Mammary epithelial cell (primary cell): ENCODE measurements at regions not wholly inside any gene's neighbourhood (a gene's known extent, or its start where the extent isn't known, plus 50 kb on each side); places are given as distances from the start of the nearest gene placed in this dataset.

Source experiments
- CTCF ChIP-seq, 2 donors: IDR thresholded peaks in 1 of 2; conservative IDR thresholded peaks in 1 of 2; 2 replicates each; pipeline ENCODE4 v1.5.1; 2011 to 2012; ENCODE audit warnings: inconsistent platforms in 2 of 2, low read length in 2 of 2, mild to moderate bottlenecking in 2 of 2, control low read depth in 1 of 2, low read depth in 1 of 2; ENCODE audit not compliant: insufficient read depth in 1 of 2; ENCODE audit errors: extremely low read depth in 1 of 2
- EZH2 ChIP-seq: IDR thresholded peaks from 2 replicates; pipeline ENCODE4 v1.6.1; 2012; ENCODE audit warnings: low read length, inconsistent platforms, borderline replicate concordance

GRCh38 chr2:146227152-146228019 lies 1617.4 kb upstream of the ACVR2A start:
- no peak for TF ChIP-seq EZH2
- TF ChIP-seq CTCF (conservative IDR thresholded peaks at IDR 0.05 in 1 of 2, IDR thresholded peaks at IDR 0.05 in 1 of 2; ENCODE audit: extremely low read depth in 1 of 2, insufficient read depth in 1 of 2, low read depth in 1 of 2, low read length in 2 of 2) = no peak
